ENCODE measurements at regions not wholly inside any gene's neighbourhood (a gene's known extent, or its start where the extent isn't known, plus 50 kb on each side); places are given as distances from the start of the nearest gene placed in this dataset.

DNA sequence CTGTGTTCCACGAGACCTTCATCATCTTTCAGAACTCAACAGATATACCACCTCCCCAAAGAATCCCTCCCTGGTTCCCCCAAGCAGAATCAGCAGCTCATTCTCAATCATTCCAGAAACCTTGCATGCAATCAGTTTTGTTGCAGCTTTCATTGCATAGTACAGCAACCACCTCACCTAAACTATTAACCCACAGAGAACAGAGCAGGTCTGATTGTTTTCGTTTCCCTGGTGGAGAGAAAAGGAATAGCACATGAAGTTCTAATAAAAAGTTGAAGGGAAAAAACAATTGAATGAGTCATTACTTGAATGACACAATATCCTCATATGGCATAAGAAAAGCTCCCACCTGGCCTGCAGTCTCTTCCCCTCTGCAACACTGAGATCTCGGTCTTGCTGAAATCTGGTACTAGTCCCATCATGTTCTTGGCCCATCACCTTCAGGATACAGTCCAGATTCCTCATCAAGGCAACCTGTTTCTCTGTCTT is 147.1 kb upstream of the GDF10 start:
- Histone ChIP-seq H3K4me3 (ENCODE audit: low read length in 2 of 2) (no peak overlapping the region), H3K9ac (ENCODE audit: low read depth in 1 of 2, low read length in 2 of 2) (no peak overlapping the region), H3K36me3 (ENCODE audit: control insufficient read depth in 2 of 2, insufficient read depth in 2 of 2, low read length in 2 of 2) (no peaks in the 10 kb centered on the region), H3K9me3 (ENCODE audit: control insufficient read depth in 2 of 2, low read length in 2 of 2) (no peaks in the 10 kb centered on the region), H3K4me1 (ENCODE audit: control insufficient read depth in 2 of 2, insufficient read depth in 2 of 2, low read length in 2 of 2) (no peaks in the 10 kb centered on the region), H3K27ac (ENCODE audit: low read depth in 2 of 2, low read length in 2 of 2) (no peak overlapping the region), H3K27me3 (ENCODE audit: control insufficient read depth in 2 of 2, insufficient read depth in 2 of 2, low read length in 2 of 2) (no peaks in the 10 kb centered on the region)

- H3K4me3 ChIP-seq (ENCODE audit: low read length in 2 of 2) = no peak overlapping the region
- H3K9me3 ChIP-seq (ENCODE audit: control insufficient read depth in 2 of 2, low read length in 2 of 2) = no peaks in the 10 kb centered on the region
- H3K36me3 ChIP-seq (ENCODE audit: control insufficient read depth in 2 of 2, insufficient read depth in 2 of 2, low read length in 2 of 2) = no peaks in the 10 kb centered on the region
- H3K27me3 ChIP-seq (ENCODE audit: control insufficient read depth in 2 of 2, insufficient read depth in 2 of 2, low read length in 2 of 2) = no peaks in the 10 kb centered on the region
- no peaks in the 10 kb centered on the region for H3K4me1 ChIP-seq (ENCODE audit: control insufficient read depth in 2 of 2, insufficient read depth in 2 of 2, low read length in 2 of 2)
- H3K9ac ChIP-seq (ENCODE audit: low read depth in 1 of 2, low read length in 2 of 2) = no peak overlapping the region
- no peak overlapping the region for H3K27ac ChIP-seq (ENCODE audit: low read depth in 2 of 2, low read length in 2 of 2)
Observed at GRCh38 chr10:47154762-47155161, 145.2 kb upstream of the GDF10 start.

DNA sequence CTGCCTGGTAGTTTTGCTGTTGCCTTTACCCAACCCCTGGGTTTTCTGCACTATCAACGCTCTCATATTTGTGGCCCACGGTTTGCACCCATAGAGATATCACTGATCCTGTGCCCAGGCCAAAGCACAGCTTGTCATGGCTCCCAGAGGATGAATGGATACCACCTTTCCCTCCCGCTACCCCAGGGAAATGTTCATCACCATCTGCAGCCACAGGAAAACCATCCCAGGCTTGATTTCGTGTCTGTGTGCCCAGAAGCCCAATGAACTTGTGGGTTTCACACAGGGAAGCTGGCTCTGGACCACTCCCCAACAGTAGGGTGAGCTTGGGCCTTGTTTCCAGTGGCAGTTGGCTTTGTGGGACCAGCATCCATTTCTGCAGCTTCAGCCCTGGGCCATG is 143.1 kb upstream of the GDF10 start:
- H3K4me3 ChIP-seq (ENCODE audit: low read length in 2 of 2) = no peak overlapping the region
- no peaks in the 10 kb centered on the region for H3K9me3 ChIP-seq (ENCODE audit: control insufficient read depth in 2 of 2, low read length in 2 of 2)
- H3K4me1 ChIP-seq (ENCODE audit: control insufficient read depth in 2 of 2, insufficient read depth in 2 of 2, low read length in 2 of 2) = no peaks in the 10 kb centered on the region
- H3K27me3 ChIP-seq (ENCODE audit: control insufficient read depth in 2 of 2, insufficient read depth in 2 of 2, low read length in 2 of 2) = no peaks in the 10 kb centered on the region
- H3K9ac ChIP-seq (ENCODE audit: low read depth in 1 of 2, low read length in 2 of 2) = no peak overlapping the region
- no peaks in the 10 kb centered on the region for H3K36me3 ChIP-seq (ENCODE audit: control insufficient read depth in 2 of 2, insufficient read depth in 2 of 2, low read length in 2 of 2)
- H3K27ac ChIP-seq (ENCODE audit: low read depth in 2 of 2, low read length in 2 of 2) = no peak overlapping the region

DNA sequence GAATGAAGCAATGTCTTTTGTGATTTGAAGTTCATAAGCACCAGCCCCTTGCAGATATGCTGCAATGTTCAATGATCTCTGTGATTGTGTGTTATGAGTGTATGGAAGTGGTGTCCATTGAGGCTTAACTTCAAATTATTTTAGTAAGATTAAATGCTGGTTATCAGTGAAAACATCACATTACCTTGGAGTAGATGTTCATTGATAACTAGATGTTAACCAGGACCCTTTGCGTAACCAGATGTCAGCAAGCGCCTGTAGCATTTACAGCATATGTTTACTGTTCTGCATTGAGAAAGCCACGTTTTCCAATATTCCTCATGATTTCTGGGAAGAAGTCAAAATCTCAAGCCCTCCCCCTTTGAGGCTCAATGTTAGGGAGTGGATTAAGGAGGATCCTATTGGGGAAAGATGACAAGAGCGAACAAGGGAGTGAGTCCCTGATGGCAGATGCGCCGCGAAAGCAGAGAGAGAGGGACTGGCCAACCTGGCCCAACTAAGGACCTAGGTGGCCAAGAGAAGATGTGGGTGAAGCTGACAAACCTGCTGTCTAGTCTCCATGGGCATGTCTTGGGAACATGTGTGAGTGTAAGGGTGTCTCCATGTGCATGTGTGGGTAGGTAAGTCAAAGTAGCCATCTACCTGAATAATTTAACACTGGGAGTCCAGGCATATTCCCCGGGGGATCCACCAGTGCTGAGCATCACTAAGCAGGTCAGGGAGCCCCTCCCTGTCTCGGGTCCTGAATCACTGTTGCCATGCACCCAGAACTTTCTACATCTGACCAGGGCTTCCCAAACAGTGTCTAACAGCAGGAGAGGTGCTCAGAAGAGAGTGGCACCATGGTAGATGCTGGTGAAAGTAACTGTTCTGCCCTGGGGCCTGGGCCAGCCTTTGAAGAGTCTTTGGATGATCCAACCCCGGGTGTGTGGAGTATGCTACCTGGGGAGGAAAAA is 141.6 kb upstream of the GDF10 start:
- Histone ChIP-seq H3K9me3 (ENCODE audit: control insufficient read depth in 2 of 2, low read length in 2 of 2) (no peaks in the 10 kb centered on the region), H3K27me3 (ENCODE audit: control insufficient read depth in 2 of 2, insufficient read depth in 2 of 2, low read length in 2 of 2) (no peaks in the 10 kb centered on the region), H3K27ac (ENCODE audit: low read depth in 2 of 2, low read length in 2 of 2) (no peak overlapping the region), H3K4me1 (ENCODE audit: control insufficient read depth in 2 of 2, insufficient read depth in 2 of 2, low read length in 2 of 2) (no peaks in the 10 kb centered on the region), H3K36me3 (ENCODE audit: control insufficient read depth in 2 of 2, insufficient read depth in 2 of 2, low read length in 2 of 2) (no peaks in the 10 kb centered on the region), H3K4me3 (ENCODE audit: low read length in 2 of 2) (no peak overlapping the region), H3K9ac (ENCODE audit: low read depth in 1 of 2, low read length in 2 of 2) (no peak overlapping the region)

- H3K4me1 ChIP-seq (ENCODE audit: control insufficient read depth in 2 of 2, insufficient read depth in 2 of 2, low read length in 2 of 2) = no peaks in the 10 kb centered on the region
- H3K36me3 ChIP-seq (ENCODE audit: control insufficient read depth in 2 of 2, insufficient read depth in 2 of 2, low read length in 2 of 2) = no peaks in the 10 kb centered on the region
- no peaks in the 10 kb centered on the region for H3K27me3 ChIP-seq (ENCODE audit: control insufficient read depth in 2 of 2, insufficient read depth in 2 of 2, low read length in 2 of 2)
- no peak overlapping the region for H3K9ac ChIP-seq (ENCODE audit: low read depth in 1 of 2, low read length in 2 of 2)
- H3K27ac ChIP-seq (ENCODE audit: low read depth in 2 of 2, low read length in 2 of 2) = no peak overlapping the region
- H3K4me3 ChIP-seq (ENCODE audit: low read length in 2 of 2) = no peak overlapping the region
- no peaks in the 10 kb centered on the region for H3K9me3 ChIP-seq (ENCODE audit: control insufficient read depth in 2 of 2, low read length in 2 of 2)
Observed at GRCh38 chr10:47159361-47160260, 140.4 kb upstream of the GDF10 start.

GRCh38 chr10:47160261-47160908 is 139.6 kb upstream of the GDF10 start:
- no peaks in the 10 kb centered on the region for H3K9me3 ChIP-seq (ENCODE audit: control insufficient read depth in 2 of 2, low read length in 2 of 2)
- no peak overlapping the region for H3K27ac ChIP-seq (ENCODE audit: low read depth in 2 of 2, low read length in 2 of 2)
- no peaks in the 10 kb centered on the region for H3K27me3 ChIP-seq (ENCODE audit: control insufficient read depth in 2 of 2, insufficient read depth in 2 of 2, low read length in 2 of 2)
- no peak overlapping the region for H3K9ac ChIP-seq (ENCODE audit: low read depth in 1 of 2, low read length in 2 of 2)
- peaks cover under 1 to 3% of the 10 kb centered on the region in 2 donors for H3K4me1 ChIP-seq (ENCODE audit: control insufficient read depth in 2 of 2, insufficient read depth in 2 of 2, low read length in 2 of 2)
- H3K4me3 ChIP-seq (ENCODE audit: low read length in 2 of 2) = no peak overlapping the region
- no peaks in the 10 kb centered on the region for H3K36me3 ChIP-seq (ENCODE audit: control insufficient read depth in 2 of 2, insufficient read depth in 2 of 2, low read length in 2 of 2)

DNA sequence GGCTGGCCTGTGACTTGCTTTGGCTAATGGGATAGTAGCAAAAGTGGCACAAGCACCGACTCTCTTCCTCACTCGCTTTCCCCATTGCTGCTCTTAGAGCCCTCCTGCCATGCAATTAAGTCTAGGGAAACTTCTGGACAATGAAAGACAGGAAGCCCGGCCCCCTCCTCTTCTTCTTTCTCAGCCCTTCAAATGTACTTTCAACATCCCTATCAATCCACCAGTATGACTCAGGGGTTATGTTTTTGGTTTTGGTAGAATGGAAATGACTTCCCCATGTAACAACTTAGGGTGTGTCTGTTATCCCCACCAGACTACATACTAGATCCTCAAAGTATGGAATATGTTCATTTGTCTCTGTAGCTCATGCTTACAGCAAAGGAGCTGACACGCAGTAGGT is 139.0 kb upstream of the GDF10 start:
- Histone ChIP-seq H3K4me3 (ENCODE audit: low read length in 2 of 2) (no peak overlapping the region), H3K27me3 (ENCODE audit: control insufficient read depth in 2 of 2, insufficient read depth in 2 of 2, low read length in 2 of 2) (no peaks in the 10 kb centered on the region), H3K27ac (ENCODE audit: low read depth in 2 of 2, low read length in 2 of 2) (no peak overlapping the region), H3K9me3 (ENCODE audit: control insufficient read depth in 2 of 2, low read length in 2 of 2) (no peaks in the 10 kb centered on the region), H3K4me1 (ENCODE audit: control insufficient read depth in 2 of 2, insufficient read depth in 2 of 2, low read length in 2 of 2) (peaks cover 3 to 6% of the 10 kb centered on the region in 2 donors), H3K36me3 (ENCODE audit: control insufficient read depth in 2 of 2, insufficient read depth in 2 of 2, low read length in 2 of 2) (no peaks in the 10 kb centered on the region), H3K9ac (ENCODE audit: low read depth in 1 of 2, low read length in 2 of 2) (no peak overlapping the region)

GRCh38 chr10:47161465-47161864 is 138.5 kb upstream of the GDF10 start:
- Histone ChIP-seq H3K27me3 (ENCODE audit: control insufficient read depth in 2 of 2, insufficient read depth in 2 of 2, low read length in 2 of 2) (no peaks in the 10 kb centered on the region), H3K36me3 (ENCODE audit: control insufficient read depth in 2 of 2, insufficient read depth in 2 of 2, low read length in 2 of 2) (no peaks in the 10 kb centered on the region), H3K9me3 (ENCODE audit: control insufficient read depth in 2 of 2, low read length in 2 of 2) (no peaks in the 10 kb centered on the region), H3K4me3 (ENCODE audit: low read length in 2 of 2) (no peak overlapping the region), H3K9ac (ENCODE audit: low read depth in 1 of 2, low read length in 2 of 2) (no peak overlapping the region), H3K4me1 (ENCODE audit: control insufficient read depth in 2 of 2, insufficient read depth in 2 of 2, low read length in 2 of 2) (peaks cover 5 to 6% of the 10 kb centered on the region in 2 donors), H3K27ac (ENCODE audit: low read depth in 2 of 2, low read length in 2 of 2) (no peak overlapping the region)

GRCh38 chr10:47164126-47164799 is 135.7 kb upstream of the GDF10 start:
- Histone ChIP-seq H3K4me3 (ENCODE audit: low read length in 2 of 2) (no peak overlapping the region), H3K4me1 (ENCODE audit: control insufficient read depth in 2 of 2, insufficient read depth in 2 of 2, low read length in 2 of 2) (peaks cover 5 to 6% of the 10 kb centered on the region in 2 donors), H3K27me3 (ENCODE audit: control insufficient read depth in 2 of 2, insufficient read depth in 2 of 2, low read length in 2 of 2) (no peaks in the 10 kb centered on the region), H3K27ac (ENCODE audit: low read depth in 2 of 2, low read length in 2 of 2) (no peak overlapping the region), H3K36me3 (ENCODE audit: control insufficient read depth in 2 of 2, insufficient read depth in 2 of 2, low read length in 2 of 2) (no peaks in the 10 kb centered on the region), H3K9me3 (ENCODE audit: control insufficient read depth in 2 of 2, low read length in 2 of 2) (no peaks in the 10 kb centered on the region), H3K9ac (ENCODE audit: low read depth in 1 of 2, low read length in 2 of 2) (no peak overlapping the region)
